H1 (cell line): ENCODE measurements at regions not wholly inside any gene's neighbourhood (a gene's known extent, or its start where the extent isn't known, plus 50 kb on each side); places are given as distances from the start of the nearest gene placed in this dataset.

ENCODE experiments used
- CTCF ChIA-PET: fragments of 300-600 bp; sonication (Branson Sonifier 250); formaldehyde crosslinking; loops from one replicate; lab custom pipeline; 2021; ENCODE audit not compliant: partially characterized antibody; lab: Charles Lee
- POLR2A ChIA-PET: fragments of 300-600 bp; sonication (Branson Sonifier 250); formaldehyde crosslinking; loops from one replicate; lab custom pipeline; 2021; ENCODE audit warnings: inconsistent platforms; ENCODE audit not compliant: partially characterized antibody; lab: Charles Lee
- DNase-seq, 2 experiments: peaks; one replicate each; pipeline versions ENCODE4 v3.0.0 to v3.0.0-alpha.2; 2010 to 2022; ENCODE audit warnings: low spot score in 2 of 2, low read depth in 1 of 2, mixed read lengths in 1 of 2
- FAIRE-seq: peaks from 2 replicates; lab custom pipeline; 2011; peaks lifted over from hg19 to GRCh38; lab: Jason Lieb, UNC
- H2AFZ ChIP-seq: 2 replicates; pipeline ENCODE4 v1.8.1; 2012; ENCODE audit warnings: low read length, inconsistent platforms
- H2AK5ac ChIP-seq: 2 replicates; pipeline ENCODE4 v1.6.1; 2013; ENCODE audit warnings: low read depth, low read length
- H2BK120ac ChIP-seq: replicated peaks from 2 replicates; pipeline ENCODE3; 2013; ENCODE audit warnings: low read depth, low read length, inconsistent platforms
- H2BK12ac ChIP-seq: 2 replicates; pipeline ENCODE4 v1.6.1; 2013; ENCODE audit warnings: low read depth, low read length
- H2BK15ac ChIP-seq: 2 replicates; pipeline ENCODE4 v1.6.1; 2013; ENCODE audit warnings: low read length
- H2BK20ac ChIP-seq: 2 replicates; pipeline ENCODE4 v1.6.1; 2013; ENCODE audit warnings: low read length
- H2BK5ac ChIP-seq: 2 replicates; pipeline ENCODE4 v1.6.1; 2013; ENCODE audit warnings: low read depth, low read length
- H3K14ac ChIP-seq: 2 replicates; pipeline ENCODE4 v1.6.1; 2013; ENCODE audit warnings: inconsistent platforms; ENCODE audit not compliant: insufficient read length
- H3K18ac ChIP-seq: 2 replicates; pipeline ENCODE4 v1.6.1; 2013; ENCODE audit warnings: low read length; ENCODE audit errors: extremely low read depth
- H3K23ac ChIP-seq: 2 replicates; pipeline ENCODE4 v1.6.1; 2013; ENCODE audit warnings: inconsistent platforms; ENCODE audit not compliant: insufficient read length
- H3K23me2 ChIP-seq: 2 replicates; pipeline ENCODE4 v1.6.1; 2013; ENCODE audit warnings: low read depth, low read length
- H3K27ac ChIP-seq: 2 replicates; pipeline ENCODE4 v1.6.1; 2011; ENCODE audit warnings: low read depth, low read length, inconsistent platforms
- H3K27me3 ChIP-seq, 4 experiments: replicated peaks in 1 of 4; 1 replicate in 1 of 4; 2 replicates in 3 of 4; pipeline versions ENCODE4 v1.6.1 to v1.8.1; 2011 to 2013; ENCODE audit warnings: low read length in 3 of 4, mild to moderate bottlenecking in 3 of 4, inconsistent platforms in 2 of 4, mixed read lengths in 2 of 4, moderate library complexity in 1 of 4; ENCODE audit not compliant: control insufficient read depth in 3 of 4, insufficient read depth in 3 of 4; ENCODE audit errors: extremely low read depth in 1 of 4
- H3K36me3 ChIP-seq, 4 experiments: 2 replicates each; pipeline versions ENCODE4 v1.6.1 to v1.8.1; 2011 to 2013; ENCODE audit warnings: mild to moderate bottlenecking in 4 of 4, low read length in 3 of 4, moderate library complexity in 2 of 4, control low read depth in 1 of 4, inconsistent platforms in 1 of 4; ENCODE audit not compliant: insufficient read depth in 4 of 4, control insufficient read depth in 2 of 4
- H3K4ac ChIP-seq: replicated peaks from 2 replicates; pipeline ENCODE3; 2013; ENCODE audit warnings: low read length, low read depth, mixed read lengths, inconsistent platforms; ENCODE audit not compliant: insufficient read length
- H3K4me1 ChIP-seq, 4 experiments: replicated peaks in 1 of 4; 1 replicate in 1 of 4; 2 replicates in 3 of 4; pipeline versions ENCODE4 v1.6.1 to v1.8.1; 2011 to 2013; ENCODE audit warnings: low read length in 3 of 4, inconsistent platforms in 2 of 4, mixed read lengths in 1 of 4; ENCODE audit not compliant: insufficient read depth in 4 of 4, control insufficient read depth in 3 of 4
- H3K4me2 ChIP-seq, 2 experiments: 2 replicates each; pipeline versions ENCODE4 v1.6.1 to v1.8.1; 2011 to 2013; ENCODE audit warnings: low read depth in 2 of 2, low read length in 2 of 2, control low read depth in 1 of 2, inconsistent platforms in 1 of 2, mild to moderate bottlenecking in 1 of 2; ENCODE audit not compliant: insufficient read depth in 1 of 2
- H3K4me3 ChIP-seq, 4 experiments: fragments of 200-600, 300-600 bp in 1 of 4; sonication (generic), shearing (Covaris generic), sonication (Bioruptor Twin) in 1 of 4; 2 replicates each; pipeline versions ENCODE4 v1.5.1 to v1.8.1; 2011 to 2016; ENCODE audit warnings: low read length in 4 of 4, low read depth in 3 of 4, control low read depth in 2 of 4, inconsistent platforms in 2 of 4, mild to moderate bottlenecking in 2 of 4, mixed read lengths in 1 of 4, moderate library complexity in 1 of 4; ENCODE audit not compliant: insufficient read depth in 2 of 4; ENCODE audit errors: extremely low read depth in 1 of 4
- H3K56ac ChIP-seq: replicated peaks from 2 replicates; pipeline ENCODE3; 2013; ENCODE audit warnings: low read depth, mild to moderate bottlenecking, mixed read lengths, low read length, inconsistent platforms; ENCODE audit not compliant: insufficient read length
- H3K79me1 ChIP-seq: 2 replicates; pipeline ENCODE4 v1.6.1; 2013; ENCODE audit warnings: low read depth, low read length, control low read depth
- H3K79me2 ChIP-seq, 2 experiments: 2 replicates each; pipeline versions ENCODE4 v1.6.1 to v1.8.1; 2012 to 2013; ENCODE audit warnings: low read length in 2 of 2, mild to moderate bottlenecking in 2 of 2, inconsistent platforms in 1 of 2; ENCODE audit not compliant: insufficient read depth in 2 of 2, control insufficient read depth in 1 of 2
- H3K9ac ChIP-seq, 4 experiments: replicated peaks in 1 of 4; 1 replicate in 1 of 4; 2 replicates in 3 of 4; pipeline versions ENCODE4 v1.6.1 to v1.8.1; 2011 to 2013; ENCODE audit warnings: low read depth in 3 of 4, low read length in 3 of 4, control low read depth in 2 of 4, mild to moderate bottlenecking in 2 of 4, moderate library complexity in 2 of 4, inconsistent platforms in 1 of 4; ENCODE audit errors: extremely low read depth in 1 of 4
- H3K9me3 ChIP-seq, 2 experiments: 2 replicates each; pipeline versions ENCODE4 v1.6.1 to v1.8.1; 2012 to 2013; ENCODE audit warnings: mild to moderate bottlenecking in 2 of 2, moderate library complexity in 2 of 2, control low read depth in 1 of 2, inconsistent platforms in 1 of 2, low read depth in 1 of 2, low read length in 1 of 2, mixed read lengths in 1 of 2; ENCODE audit not compliant: insufficient read depth in 2 of 2
- H4K20me1 ChIP-seq, 2 experiments: replicated peaks in 1 of 2; 2 replicates each; pipeline versions ENCODE3 to v1.8.1; 2011 to 2013; ENCODE audit warnings: inconsistent platforms in 2 of 2, low read length in 2 of 2, mild to moderate bottlenecking in 1 of 2; ENCODE audit not compliant: insufficient read depth in 2 of 2, control insufficient read depth in 1 of 2
- H4K5ac ChIP-seq: 2 replicates; pipeline ENCODE4 v1.6.1; 2013; ENCODE audit warnings: low read length, low read depth, mixed read lengths, inconsistent platforms; ENCODE audit not compliant: insufficient read length
- H4K8ac ChIP-seq: 2 replicates; pipeline ENCODE4 v1.8.0; 2013; ENCODE audit warnings: mild to moderate bottlenecking, moderate library complexity, low read length, inconsistent platforms; ENCODE audit not compliant: insufficient read depth; ENCODE audit errors: extremely low read depth
- H4K91ac ChIP-seq: replicated peaks from 2 replicates; pipeline ENCODE3; 2013; ENCODE audit warnings: low read length, mixed read lengths, inconsistent platforms; ENCODE audit not compliant: insufficient read length
- ATF2 ChIP-seq: IDR thresholded peaks from 2 replicates; pipeline ENCODE4 v1.6.1; 2012; ENCODE audit warnings: low read length, inconsistent platforms
- ATF3 ChIP-seq: IDR thresholded peaks from 2 replicates; pipeline ENCODE4 v1.6.1; 2011; ENCODE audit warnings: low read depth, mild to moderate bottlenecking, low read length; ENCODE audit not compliant: insufficient read depth
- CEBPB ChIP-seq: IDR thresholded peaks from 2 replicates; pipeline ENCODE4 v1.6.1; 2012; ENCODE audit warnings: low read depth, low read length
- E2F6 ChIP-seq: IDR thresholded peaks from 2 replicates; pipeline ENCODE4 v1.6.1; 2012; ENCODE audit warnings: inconsistent platforms
- EZH2 ChIP-seq: fragments of 200-600 bp; sonication (generic); IDR thresholded peaks from 2 replicates; pipeline ENCODE4 v1.7.1; 2012; ENCODE audit warnings: low read depth, mild to moderate bottlenecking, moderate library complexity, low read length, inconsistent platforms; ENCODE audit not compliant: severe bottlenecking
- GABPA ChIP-seq: IDR thresholded peaks from 2 replicates; pipeline ENCODE4 v1.6.1; 2011; ENCODE audit warnings: mild to moderate bottlenecking, low read length, moderate library complexity, borderline replicate concordance; ENCODE audit not compliant: insufficient read depth
- GTF2F1 ChIP-seq: IDR thresholded peaks from 2 replicates; pipeline ENCODE4 v1.6.1; 2012; ENCODE audit warnings: low read depth, low read length, improper control_type of control experiment, borderline replicate concordance
- RAD21 ChIP-seq, 2 experiments: IDR thresholded peaks in 1 of 2; conservative IDR thresholded peaks in 1 of 2; 2 replicates each; pipeline ENCODE4 v1.6.1; 2011; ENCODE audit warnings: low read depth in 2 of 2, low read length in 2 of 2, improper control_type of control experiment in 1 of 2, inconsistent platforms in 1 of 2, mild to moderate bottlenecking in 1 of 2, moderate library complexity in 1 of 2
- SAP30 ChIP-seq: fragments of 300-600 bp; sonication (generic); IDR thresholded peaks from 2 replicates; pipeline ENCODE4 v1.7.1; 2012; ENCODE audit warnings: low read length, moderate library complexity, mild to moderate bottlenecking, inconsistent platforms; ENCODE audit not compliant: insufficient read depth, insufficient replicate concordance
- TBP ChIP-seq: IDR thresholded peaks from 2 replicates; pipeline ENCODE4 v1.6.1; 2011; ENCODE audit warnings: low read depth, low read length, improper control_type of control experiment
- WGBS, 2 experiments: shearing (Covaris generic) in 1 of 2; methylation state at CpG; one replicate each; pipeline versions ENCODE4 v1.1.6 to v1.1.7; 2013 to 2015; ENCODE audit warnings: low lambda C conversion rate in 2 of 2, mixed read lengths in 2 of 2, inconsistent platforms in 1 of 2, low coverage in 1 of 2, missing lambda C conversion rate in 1 of 2; ENCODE audit not compliant: insufficient replicate concordance in 2 of 2, insufficient coverage in 1 of 2, insufficient read length in 1 of 2; ENCODE audit errors: extremely low coverage in 1 of 2, missing lambda C conversion rate in 1 of 2; 5-methylcytosine and 5-hydroxymethylcytosine counted together

GRCh38 chr14:82562881-82563280, 1029.2 kb upstream of the SEL1L start:
- Histone ChIP-seq H2BK20ac (no peak overlapping the region), H3K27me3 (no peaks in the 10 kb centered on the region), H3K4me2 (no peak overlapping the region), H3K4me1 (no peaks in the 10 kb centered on the region), H3K27ac (no peak overlapping the region), H4K20me1 (no peaks in the 10 kb centered on the region), H3K9me3 (no peaks in the 10 kb centered on the region), H2AFZ (no peak overlapping the region), H2BK15ac (no peak overlapping the region), H3K79me1 (no peaks in the 10 kb centered on the region), H3K18ac (no peak overlapping the region), H4K8ac (no peak overlapping the region), H3K79me2 (no peaks in the 10 kb centered on the region), H3K36me3 (no peaks in the 10 kb centered on the region), H3K23me2 (no peaks in the 10 kb centered on the region), H3K9ac (no peak overlapping the region), H2BK12ac (no peak overlapping the region), H3K4me3 (no peak overlapping the region), H3K23ac (no peak overlapping the region), H3K4ac (no peak overlapping the region), H2AK5ac (no peak overlapping the region), H2BK120ac (no peak overlapping the region), H4K91ac (no peak overlapping the region), H3K56ac (no peak overlapping the region), H4K5ac (no peak overlapping the region), H3K14ac (no peak overlapping the region), H2BK5ac (no peak overlapping the region)
- CTCF ChIA-PET: no interaction called here
- DNase-seq (no peak), FAIRE-seq (no peak)
- 91% methylated on average over 2 of the region's 2 CpGs; no CpG with 5 or more reads in 1 of the 2 experiments for WGBS, 2 experiments
- POLR2A ChIA-PET: no interaction called here
- TF ChIP-seq RAD21 (IDR thresholded peaks at IDR 0.05 in 1 of 2, conservative IDR thresholded peaks at IDR 0.05 in 1 of 2; ENCODE audit: low read depth in 2 of 2, low read length in 2 of 2) (no peak), ATF3 (no peak), EZH2 (no peak), GTF2F1 (no peak), TBP (no peak), E2F6 (no peak), SAP30 (no peak), ATF2 (no peak), GABPA (no peak), CEBPB (no peak)
